ENCODE measurements at regions not wholly inside any gene's neighbourhood (a gene's known extent, or its start where the extent isn't known, plus 50 kb on each side); places are given as distances from the start of the nearest gene placed in this dataset.
"Not testable (repeated sequence)": the region's sequence is repeated elsewhere in the genome, so short reads cannot be mapped to it uniquely, and the experiment has no call there.

DNA sequence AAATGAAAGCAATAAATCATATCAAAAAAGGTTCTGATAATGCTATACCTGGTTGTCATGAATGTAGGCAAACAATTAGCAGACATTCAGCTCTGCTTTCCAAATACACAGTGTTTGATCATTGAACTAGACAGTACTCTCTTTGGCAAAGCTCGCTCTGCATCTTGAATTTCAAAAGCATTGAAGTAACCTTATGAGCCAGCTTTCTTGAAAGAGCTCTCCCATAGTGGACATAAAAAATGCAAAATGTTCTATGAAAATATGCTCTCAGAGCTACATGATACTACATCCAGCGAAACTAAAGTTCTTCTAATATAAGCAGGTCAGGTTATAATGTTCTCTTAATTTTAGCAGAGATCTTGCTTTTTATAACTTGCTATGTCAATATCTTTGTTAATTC is 533.4 kb downstream of the CSNK1G3 start:
- no peak for DNase-seq

DNA sequence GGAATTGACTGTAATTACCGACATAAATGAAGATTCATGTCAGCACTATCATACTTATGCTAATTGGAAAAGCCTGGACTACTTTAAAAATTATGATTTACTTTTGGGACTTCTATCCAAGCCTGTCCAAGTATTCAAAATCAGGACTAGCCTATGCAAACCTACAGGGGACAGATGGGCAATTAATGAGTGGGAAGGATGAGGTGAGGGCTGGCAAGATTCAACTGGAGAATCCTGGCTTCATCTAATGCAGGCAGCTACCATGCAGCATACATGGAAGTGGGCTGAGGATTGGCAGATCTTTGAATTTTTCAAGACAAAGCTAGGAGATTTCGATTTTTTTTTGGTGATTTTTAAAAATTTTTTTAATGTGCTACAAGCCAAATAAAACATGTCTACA is 532.6 kb downstream of the CSNK1G3 start:
- DNase-seq: no peak

DNA sequence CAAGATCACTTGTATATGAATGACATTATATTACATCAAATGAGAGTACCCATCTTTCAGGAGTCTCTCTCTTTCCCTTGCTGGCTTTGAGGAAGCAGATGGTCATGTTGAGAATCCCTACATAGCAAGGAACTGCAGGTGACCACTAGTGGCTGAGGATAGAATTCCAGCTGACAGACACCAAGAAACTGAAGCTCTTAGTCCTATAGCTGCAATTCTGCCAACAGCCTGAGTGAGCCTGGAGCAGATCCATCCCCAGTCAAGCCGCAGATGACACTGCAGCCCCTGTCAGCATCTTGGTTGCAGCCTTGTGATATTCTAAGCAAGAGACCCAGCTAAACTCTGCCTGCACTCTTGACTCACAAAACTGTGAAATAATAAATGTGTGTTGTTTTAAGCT is 531.5 kb downstream of the CSNK1G3 start:
- no peak for DNase-seq

DNA sequence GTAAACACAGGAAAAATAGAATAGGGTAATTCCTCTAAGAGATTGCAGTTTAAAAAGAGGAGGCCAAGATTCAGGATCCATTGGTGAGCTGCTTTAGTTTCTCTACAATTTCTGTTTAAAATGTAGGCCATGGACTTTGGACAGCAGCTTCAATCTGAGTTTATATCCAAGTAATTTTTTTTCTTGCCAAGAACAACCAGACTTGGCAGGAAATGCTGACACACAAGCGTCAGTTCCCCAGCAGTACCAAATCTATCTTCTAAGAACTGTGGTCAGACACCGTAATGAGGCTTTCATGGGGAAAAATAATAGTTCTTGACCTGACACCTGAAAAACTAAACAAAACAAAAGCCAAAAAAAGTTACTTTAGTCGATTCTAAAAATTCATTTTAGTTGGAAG is 528.8 kb downstream of the CSNK1G3 start:
- DNase-seq: no peak

DNA sequence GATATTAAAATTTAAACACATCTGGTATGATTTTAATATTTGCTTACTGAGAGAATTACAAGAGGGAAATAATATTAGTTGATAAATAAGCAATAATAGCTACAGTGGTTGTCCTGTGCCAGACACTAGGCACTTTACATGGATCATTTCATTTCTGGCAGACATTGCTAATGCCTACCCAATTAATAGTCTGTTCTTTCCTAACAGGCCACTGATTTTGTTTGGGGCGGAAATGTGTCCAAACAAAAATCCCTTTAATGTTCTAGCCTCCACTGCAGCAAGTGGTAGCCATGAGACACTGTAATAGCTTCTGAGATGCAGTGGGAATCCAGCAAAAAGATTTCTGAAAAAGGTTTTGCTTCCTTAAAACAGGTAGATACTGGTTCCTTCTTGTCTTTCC is 527.4 kb downstream of the CSNK1G3 start:
- DNase-seq: no peak

DNA sequence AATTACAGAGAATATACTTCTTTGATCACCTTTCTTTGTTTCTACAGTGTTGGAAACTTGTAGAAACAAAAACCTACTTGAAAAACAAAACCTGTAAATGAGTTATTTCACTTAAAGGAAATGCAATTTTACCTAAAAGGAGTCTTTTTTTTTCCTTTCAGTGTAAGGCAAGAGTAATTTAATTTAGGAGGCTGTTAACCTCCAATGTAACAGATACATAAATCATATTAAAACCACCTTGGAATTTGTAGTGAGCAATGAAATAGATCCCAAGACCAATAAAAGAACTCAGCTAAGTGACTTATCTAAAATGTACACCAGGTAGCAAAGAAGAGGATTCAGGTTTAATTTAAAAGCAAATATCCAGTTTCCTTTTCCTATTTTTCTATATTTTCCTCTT is 524.8 kb downstream of the CSNK1G3 start:
- no peak for DNase-seq

DNA sequence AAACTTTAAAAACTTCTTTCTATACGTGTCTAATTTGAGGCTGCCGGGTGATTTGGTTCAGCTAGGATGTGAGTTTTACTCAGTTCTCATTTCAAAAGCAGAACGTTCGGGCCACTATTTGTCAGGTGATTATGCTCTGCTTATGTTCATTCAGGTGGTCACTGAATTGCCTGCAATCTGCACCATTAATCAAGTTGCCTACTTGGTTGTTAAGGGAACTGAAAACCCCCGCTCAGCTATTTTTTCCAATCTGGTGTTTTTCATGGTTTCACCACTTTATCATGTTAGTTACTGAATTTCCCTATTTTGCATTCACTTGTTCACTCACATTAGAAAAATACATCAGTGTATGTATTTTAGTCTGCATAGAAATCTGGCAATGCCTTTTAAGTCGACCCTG is 523.0 kb downstream of the CSNK1G3 start:
- peak in 1 of 2 donors; percentile 53 for DNase-seq

DNA sequence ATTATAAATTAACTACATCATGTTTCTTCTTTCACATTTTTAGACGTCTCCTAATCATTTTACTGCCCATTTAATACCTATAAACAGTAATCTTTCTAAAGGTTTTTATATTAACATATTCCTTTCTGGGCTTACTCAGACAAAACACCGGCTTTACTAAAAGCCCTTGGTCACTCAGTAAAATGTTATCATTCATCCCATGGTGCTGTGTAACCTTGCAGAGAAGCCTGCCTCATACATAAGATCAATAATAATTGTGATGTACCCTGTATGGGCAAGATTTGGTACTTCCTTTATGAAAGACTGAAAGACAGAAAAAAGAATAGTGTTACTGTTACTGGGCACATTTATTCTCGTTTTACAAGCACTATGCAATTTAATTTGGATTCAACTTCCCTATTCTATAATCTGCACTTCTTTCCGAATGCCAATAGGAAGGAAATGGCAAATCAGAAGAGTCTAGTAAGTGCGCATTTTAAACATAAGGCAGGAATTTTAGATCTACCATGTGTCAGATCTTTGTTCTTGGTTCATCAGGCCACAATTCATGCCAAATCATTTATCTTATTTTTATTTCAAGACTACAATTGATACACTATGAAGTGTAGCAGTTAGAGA is 522.2 kb downstream of the CSNK1G3 start:
- DNase-seq: no peak

DNA sequence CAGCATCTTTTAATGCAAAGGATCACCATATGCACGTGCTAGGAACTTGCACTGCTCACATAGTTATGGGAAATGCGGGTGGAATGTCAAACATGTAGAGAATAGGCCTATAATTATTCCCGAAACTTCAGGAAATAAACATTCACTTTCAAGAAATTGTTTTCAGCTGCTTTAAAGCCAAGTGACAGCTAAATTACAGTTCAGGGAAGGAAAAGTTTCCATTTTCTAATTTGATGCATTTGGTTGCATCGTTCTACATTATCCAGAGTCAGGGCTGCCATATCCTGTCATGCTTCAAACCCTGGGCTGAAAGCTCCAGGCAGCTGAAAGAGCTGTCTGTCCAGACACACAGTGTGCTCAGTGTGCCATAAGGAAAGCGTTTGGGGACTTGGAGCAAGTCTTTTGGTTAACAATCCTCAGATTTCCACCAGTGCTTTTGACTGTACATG is 518.1 kb downstream of the CSNK1G3 start:
- DNase-seq: no peak

DNA sequence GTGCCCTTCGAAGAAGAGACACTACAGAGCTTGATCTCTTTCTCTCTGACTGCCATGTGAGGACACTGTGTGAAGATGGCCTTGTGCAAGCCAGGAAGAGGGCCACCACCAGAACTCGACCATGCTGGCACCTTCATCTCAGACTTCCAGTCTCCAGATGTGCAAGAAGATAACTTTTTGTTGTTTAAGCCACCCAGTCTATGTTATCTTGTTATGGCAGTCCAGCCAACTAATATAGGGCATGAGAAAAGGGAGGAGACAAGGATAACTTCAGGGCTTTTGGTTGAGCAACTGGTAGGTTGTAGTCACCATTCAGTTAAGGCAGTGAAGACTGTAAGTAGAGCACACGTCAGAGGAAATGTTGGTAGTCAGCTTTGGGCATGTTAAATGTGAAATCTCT is 515.5 kb downstream of the CSNK1G3 start:
- DNase-seq: no peak

DNA sequence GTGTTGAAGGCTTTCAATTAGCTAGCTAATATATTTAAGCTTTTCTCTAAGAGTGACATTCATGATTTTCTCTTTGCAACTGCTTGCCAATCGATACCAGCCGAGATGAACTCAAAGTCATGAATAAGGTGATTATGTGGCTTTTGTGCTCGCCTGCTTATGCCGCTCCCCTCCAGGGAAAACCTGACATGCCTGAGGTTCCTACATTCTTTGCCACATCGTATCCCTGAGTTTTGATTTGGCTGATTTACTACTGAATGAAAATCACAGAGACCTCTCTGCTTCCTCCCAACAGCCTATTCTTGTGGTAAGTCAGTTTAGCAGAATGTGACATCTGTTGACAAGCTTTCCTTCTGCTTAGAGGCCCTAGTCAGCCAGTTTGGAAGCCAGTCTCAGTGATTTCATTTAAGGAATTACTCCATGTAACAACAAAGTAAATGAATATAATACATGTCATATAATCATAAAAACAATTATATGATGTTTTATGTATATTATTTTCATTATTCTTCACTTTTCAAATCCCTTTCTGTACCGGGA is 513.4 kb downstream of the CSNK1G3 start:
- no peak for DNase-seq

DNA sequence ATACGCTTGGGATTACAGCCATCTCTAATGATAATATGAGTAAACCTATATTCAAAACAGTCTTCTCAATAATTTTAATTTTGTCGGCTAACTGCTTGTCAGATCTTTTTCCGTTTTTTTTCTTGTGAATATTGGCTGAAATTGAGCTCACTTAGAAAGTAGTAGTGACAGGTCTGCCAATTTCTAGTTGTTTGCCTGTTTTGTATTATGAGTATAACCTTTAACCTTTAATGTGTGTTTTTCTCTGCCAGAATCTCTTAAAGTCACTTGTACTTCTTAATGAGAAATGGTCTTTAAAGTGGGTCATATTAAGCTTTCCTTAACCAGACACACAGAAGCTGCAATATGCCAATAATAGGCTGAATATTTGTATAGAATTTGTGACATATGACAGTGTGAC is 511.0 kb downstream of the CSNK1G3 start:
- DNase-seq: no peak

DNA sequence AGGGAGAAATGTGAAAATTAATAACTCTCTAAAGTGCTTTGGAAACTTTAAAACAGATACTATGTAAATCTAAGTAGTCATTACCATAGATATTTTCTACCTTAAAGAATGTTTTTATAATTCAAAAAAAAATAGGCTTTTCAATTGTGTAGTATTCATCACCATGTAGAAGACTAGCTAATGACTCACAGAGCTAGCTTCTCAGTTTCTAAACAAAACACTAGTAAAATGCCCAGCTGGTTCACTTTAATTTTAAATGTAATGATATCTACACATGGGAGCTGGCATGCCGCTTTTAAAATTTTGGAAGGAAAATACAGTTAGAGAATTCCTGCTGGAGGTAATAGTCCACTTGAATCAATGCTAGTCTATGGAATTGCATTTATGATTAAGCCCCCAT is 509.8 kb downstream of the CSNK1G3 start:
- no peak for DNase-seq

DNA sequence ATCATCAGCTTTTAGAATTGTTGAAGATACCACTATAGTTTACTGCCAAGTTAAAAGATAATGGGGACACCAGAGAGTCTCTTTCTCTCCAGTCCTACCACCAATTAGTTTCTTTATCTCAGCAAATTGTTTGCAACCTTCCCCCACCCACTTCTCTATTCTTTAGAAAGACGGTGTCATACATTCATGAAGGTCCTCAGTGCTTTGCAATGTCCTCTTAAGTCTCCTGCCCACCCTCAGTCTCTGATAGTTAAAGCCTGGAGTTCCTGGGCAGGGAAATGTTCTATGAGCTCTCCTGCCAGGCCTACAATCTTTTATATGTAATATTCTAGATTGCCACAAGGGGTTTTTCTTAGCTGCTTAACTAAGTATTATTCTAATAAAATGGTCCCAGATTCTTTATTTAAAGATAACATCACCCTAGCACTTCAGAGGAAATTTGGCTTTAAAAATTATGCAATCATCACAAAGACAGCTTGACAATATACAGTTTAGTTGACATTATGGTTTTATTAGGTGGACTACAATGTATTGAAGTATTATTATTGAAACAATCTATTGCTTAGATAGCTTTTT is 509.2 kb downstream of the CSNK1G3 start:
- no peak for DNase-seq

DNA sequence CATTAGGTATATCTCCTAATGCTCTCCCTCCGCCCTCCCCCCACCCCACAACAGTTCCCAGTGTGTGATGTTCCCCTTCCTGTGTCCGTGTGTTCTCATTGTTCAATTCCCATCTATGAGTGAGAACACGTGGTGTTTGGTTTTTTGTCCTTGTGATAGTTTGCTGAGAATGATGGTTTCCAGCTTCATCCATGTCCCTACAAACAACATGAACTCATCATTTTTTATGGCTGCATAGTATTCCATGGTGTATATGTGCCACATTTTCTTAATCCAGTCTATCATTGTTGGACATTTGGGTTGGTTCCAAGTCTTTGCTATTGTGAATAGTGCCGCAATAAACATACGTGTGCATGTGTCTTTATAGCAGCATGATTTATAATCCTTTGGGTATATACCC is 505.3 kb downstream of the CSNK1G3 start:
- not testable (repeated sequence) for DNase-seq

DNA sequence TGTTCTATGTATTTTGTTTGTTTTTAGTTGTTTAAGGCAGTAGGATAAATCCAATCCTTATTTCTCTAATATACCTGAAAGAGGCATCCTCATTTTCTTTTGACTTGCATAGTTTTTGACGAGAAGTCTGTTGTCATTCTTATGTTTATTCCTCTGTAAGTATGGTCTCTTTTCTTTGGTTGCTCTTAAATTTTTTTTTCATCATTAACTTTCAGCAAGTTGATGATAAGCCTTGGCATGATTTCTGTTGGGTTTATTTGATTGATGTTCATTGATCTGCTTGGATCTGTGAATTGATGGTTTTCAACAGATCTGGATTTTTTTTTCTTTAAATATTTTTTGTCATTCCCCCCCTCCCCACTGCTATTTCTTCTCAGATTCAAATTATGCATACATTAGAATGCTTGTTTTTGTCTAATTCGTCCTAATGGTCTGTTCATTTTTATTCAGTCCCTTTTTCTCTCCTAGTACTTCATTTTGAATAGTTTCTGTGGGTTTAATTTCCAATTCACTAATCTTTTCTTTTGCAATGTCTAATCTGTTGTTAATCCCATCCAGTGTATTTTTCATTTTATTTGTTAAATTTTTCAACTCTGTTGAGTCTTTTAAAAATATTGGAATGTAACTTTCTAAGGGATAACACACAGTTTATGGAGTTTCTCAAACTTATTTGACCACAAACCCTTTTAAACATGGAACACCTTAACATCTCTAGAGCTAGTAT is 495.9 kb downstream of the CSNK1G3 start:
- no peak for DNase-seq

DNA sequence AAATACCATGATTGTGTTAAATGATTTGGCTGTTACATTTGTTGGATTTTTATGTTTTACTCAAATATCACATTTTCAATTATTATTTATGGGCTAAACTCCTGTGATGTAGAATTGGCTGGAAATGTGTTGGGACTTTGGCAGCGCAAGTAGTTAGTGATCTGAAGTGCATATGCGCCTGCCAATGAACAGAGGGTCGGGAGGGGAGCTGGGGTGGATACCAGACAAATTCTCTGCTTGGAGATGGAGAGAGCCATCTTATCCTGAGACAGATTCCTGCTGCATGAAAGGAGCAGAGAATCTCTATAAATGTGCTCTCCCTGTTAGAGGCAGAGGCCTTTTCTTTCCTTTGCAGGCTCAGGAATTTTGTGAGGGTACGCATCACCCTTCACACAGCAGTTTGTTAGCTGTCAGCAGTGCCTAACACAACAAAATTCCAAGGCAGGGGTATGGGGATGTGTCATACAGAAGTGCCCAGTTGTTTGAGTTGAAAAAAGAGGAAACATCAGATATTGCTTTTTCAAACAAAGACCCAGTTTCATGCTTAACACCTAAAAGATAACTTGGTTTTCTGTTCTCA is 489.1 kb downstream of the CSNK1G3 start:
- no peak for DNase-seq

DNA sequence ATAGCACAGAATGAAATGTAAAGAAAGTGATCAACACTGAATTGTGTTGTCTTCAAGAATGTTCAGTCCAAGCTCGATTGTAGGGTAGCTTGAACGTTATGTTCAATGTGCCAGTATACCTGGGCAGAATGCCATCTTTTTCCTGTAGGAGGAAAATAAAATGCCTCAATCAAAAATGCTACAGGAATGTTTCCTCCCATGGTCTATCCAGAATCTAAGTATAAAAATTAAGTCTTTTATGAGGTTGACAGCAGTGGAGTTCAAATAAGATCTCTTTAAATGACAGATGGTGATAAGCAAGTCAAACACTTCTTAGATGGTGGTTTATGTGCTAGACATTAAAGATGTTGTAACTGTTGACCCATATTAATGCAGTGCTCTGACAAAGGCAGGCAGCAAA is 488.6 kb downstream of the CSNK1G3 start:
- DNase-seq: no peak

DNA sequence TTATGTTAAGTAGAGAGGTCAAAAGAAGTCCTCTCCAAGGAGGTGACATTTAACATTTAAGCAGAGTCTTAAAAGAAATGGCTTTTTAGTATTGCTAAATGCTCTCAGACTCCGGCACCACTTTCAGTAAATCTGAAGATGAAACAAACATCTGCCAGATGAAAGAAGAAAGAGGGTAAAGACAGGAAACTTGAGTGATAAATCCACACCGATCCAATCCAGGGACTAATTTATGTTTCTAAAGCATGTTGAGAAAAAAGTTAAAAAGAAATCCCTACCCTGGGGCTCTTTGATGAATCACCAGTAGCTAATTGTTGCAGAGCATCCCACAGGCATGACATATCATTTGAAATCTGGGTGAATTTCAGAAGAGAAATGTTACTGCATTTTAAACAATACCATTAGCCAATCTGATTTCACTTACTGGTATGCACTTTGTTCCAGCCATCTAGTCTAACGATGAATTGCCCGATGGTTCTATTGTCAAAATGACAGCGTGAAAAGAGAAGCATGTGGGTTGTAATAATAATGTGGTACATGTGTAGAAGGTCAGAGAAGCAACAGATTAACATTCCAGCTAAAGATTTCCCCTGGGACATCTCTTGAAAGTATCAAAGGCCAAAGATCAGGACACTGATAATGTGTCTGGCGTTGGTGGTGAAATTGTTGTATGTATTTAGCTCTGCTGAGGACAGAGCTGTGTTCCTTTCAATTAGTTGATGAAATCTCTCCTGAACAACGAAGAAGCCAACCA is 485.7 kb downstream of the CSNK1G3 start:
- DNase-seq: no peak

DNA sequence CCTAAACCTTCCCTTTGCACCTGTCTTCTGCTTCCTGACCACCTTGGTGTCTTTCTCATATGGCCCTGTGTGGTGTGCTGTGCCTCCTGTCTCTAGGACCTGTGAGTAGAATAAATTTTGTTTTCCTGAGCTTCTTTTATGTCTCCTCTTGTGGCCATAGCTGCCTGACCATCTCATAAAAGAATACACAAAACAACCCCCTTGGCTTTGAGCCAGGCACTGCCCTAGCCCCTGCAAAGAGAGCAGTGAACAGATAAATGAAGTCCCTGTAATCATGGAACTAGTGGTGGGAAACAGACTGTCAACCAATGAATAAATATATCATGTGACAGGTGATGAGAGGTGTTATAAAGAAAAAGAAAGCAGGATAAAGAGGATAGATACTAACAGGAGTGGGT is 485.1 kb downstream of the CSNK1G3 start:
- DNase-seq: no peak

DNA sequence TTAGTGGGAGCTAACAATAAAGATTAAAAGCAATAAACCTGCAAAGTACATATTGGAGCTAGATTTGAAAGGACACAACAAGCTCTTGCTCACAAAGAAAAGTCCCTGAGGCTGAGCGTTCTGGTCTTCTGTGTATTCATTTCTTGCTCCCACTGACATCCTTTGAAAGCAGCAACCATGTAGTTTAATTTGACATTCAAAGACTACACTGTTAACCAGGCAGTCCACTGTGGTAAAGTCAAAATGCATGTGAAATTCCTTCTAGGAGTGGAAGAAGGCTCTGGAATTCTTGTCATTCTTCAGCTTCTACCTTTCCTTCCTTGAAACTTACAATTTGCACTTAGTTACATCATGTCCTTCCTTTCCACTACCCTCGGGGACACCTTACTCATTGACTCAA is 480.7 kb downstream of the CSNK1G3 start:
- DNase-seq: no peak

DNA sequence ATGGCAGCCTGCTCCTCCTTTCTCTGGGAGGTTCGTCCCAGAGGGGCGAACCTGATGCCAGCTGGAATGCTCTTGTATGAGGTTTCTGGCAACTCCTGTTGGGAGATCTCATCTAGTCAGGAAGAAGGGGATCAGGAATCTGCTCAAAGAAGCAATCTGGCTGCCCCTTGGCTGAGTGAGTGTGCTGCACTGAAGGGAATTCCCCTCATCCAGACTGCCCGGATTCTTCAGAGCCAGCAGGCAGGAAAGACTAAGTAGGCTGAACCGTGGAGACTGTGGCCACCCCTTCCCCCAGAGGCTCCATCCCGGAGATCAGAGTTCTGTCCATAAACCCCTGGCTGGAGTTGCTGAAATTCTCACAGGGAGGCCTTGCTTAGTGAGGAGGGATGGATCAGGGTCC is 476.0 kb downstream of the CSNK1G3 start:
- no peak for DNase-seq

DNA sequence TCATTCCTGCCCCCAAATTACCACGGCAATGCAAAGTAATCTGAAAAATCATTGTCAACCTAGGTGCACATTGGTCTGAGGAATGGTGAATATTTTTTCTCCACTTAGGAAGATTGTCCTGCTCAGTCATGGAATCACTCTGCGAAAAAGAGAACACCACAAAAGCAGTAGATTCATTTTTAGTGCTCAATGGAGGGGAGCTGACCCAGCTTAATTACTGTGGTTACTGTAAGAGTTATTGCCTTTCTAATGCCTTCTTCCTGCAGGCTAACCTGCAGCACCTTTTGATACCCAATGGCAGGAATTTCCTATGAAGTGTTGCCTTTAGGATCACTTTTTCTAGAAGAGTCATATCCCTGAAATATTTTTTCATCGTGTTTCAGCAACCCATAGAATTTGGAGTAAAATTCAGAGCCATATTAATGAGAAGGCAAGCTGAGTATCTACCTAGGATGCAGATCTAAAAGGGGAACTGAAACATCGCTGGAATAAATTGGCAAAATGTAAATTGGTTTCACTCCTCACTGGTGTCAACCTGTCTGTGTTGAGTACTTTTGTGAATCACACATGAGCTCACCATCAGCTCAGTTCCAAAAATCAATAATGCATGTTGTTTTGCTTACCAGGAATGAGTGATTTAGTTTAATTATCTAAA is 464.5 kb downstream of the CSNK1G3 start:
- no peak for DNase-seq

Data from CD4-positive, alpha-beta T cell treated with Interleukin-4 for 1 hour (primary cell).